NT2/D1 (cell line): ENCODE measurements at regions not wholly inside any gene's neighbourhood (a gene's known extent, or its start where the extent isn't known, plus 50 kb on each side); places are given as distances from the start of the nearest gene placed in this dataset.
"Not testable (repeated sequence)": the region's sequence is repeated elsewhere in the genome, so short reads cannot be mapped to it uniquely, and the experiment has no call there.

ENCODE experiments used
- DNase-seq: peaks from one replicate; pipeline ENCODE4 v3.0.0-alpha.2; 2011; ENCODE audit warnings: low read depth, low spot score
- H3K27me3 ChIP-seq: 2 replicates; pipeline ENCODE4 v1.6.0; 2011; ENCODE audit warnings: mild to moderate bottlenecking; ENCODE audit not compliant: insufficient read length, insufficient read depth
- H3K36me3 ChIP-seq: 2 replicates; pipeline ENCODE4 v1.6.1; 2011; ENCODE audit warnings: mild to moderate bottlenecking, low read length, mixed read lengths; ENCODE audit not compliant: insufficient read depth, insufficient read length
- H3K4me1 ChIP-seq: 2 replicates; pipeline ENCODE4 v1.5.1; 2011; ENCODE audit not compliant: insufficient read depth, insufficient read length
- H3K4me3 ChIP-seq: 2 replicates; pipeline ENCODE4 v1.5.1; 2011; ENCODE audit warnings: low read depth; ENCODE audit not compliant: insufficient read length
- H3K9ac ChIP-seq: 2 replicates; pipeline ENCODE4 v1.6.0; 2011; ENCODE audit warnings: low read depth; ENCODE audit not compliant: insufficient read length
- H3K9me3 ChIP-seq: 2 replicates; pipeline ENCODE4 v1.5.1; 2011; ENCODE audit warnings: mild to moderate bottlenecking, low read length; ENCODE audit not compliant: insufficient read depth
- SUZ12 ChIP-seq: IDR thresholded peaks from 2 replicates; pipeline ENCODE4 v1.6.1; 2011; ENCODE audit not compliant: insufficient read length, insufficient read depth; ENCODE audit errors: extremely low read depth
- YY1 ChIP-seq: IDR thresholded peaks from 2 replicates; pipeline ENCODE4 v1.6.1; 2011; ENCODE audit not compliant: insufficient read length, insufficient read depth
- ZNF274 ChIP-seq: IDR thresholded peaks from 2 replicates; pipeline ENCODE4 v1.6.1; 2011; ENCODE audit warnings: mild to moderate bottlenecking, low read depth, low read length

DNA sequence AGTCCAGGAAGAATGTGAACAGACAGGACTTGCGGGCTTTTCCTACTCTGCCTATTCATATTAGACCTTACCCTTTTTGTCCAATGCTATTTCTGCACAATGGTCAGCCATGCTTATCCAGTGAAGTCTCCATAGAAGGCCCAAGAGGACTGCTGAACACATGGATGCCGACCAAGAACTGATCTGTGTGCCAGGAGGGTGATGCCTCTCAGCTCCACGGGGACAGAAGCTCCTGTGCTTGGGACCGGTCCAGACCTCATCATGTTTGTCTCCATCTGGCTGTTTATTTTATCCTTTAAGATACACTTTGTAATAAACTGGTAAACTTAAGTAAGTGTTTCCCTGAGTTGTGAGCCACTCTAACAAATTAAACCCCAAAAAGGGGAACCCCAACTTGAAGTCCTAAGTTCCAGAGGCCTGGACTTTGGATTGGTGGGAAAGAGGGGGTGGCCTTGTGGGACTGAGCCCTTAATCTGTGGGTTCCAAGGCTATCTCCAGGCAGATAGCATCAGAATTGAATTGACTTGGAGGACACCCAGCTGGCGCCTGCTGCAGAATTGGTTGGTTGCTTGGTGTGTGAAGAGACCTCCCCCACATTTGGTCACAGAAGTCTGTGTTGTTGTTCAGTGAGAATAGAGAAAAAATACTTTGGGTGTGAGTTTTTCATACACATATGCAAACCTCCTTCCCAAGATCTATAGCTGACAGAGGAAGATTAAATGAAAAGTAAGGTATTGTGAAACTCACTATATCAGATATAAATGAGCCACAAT, 57.9 kb upstream of the ANKH start:
- no peak for DNase-seq
- no peaks in the 10 kb centered on the region for H3K36me3 ChIP-seq
- no peak overlapping the region for H3K4me3 ChIP-seq
- no peaks in the 10 kb centered on the region for H3K9me3 ChIP-seq
- no peak for TF ChIP-seq SUZ12
- no peak for TF ChIP-seq YY1
- no peak for TF ChIP-seq ZNF274
- H3K9ac ChIP-seq: no peak overlapping the region
- no peaks in the 10 kb centered on the region for H3K4me1 ChIP-seq
- H3K27me3 ChIP-seq: no peaks in the 10 kb centered on the region

DNA sequence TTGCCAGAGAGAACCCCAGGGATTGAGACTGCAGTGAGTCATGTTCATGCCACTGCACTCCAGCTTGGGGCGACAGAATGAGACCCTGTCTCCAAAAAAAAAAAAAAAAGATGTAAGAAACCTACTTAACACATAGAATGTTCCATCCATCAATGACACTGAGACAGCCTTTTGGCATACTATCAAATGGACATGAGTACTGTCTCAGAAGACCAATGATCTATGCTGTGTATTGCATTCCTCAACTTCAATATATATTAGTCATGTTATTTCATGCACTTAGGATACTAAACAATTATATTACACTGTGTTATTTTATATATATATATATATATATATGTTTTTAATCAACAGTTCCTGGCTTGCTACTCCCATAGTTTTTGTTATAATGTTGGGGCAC, 57.1 kb upstream of the ANKH start:
- no peak for DNase-seq
- no peaks in the 10 kb centered on the region for H3K36me3 ChIP-seq
- no peaks in the 10 kb centered on the region for H3K4me1 ChIP-seq
- no peaks in the 10 kb centered on the region for H3K27me3 ChIP-seq
- no peak overlapping the region for H3K9ac ChIP-seq
- no peak for TF ChIP-seq YY1
- TF ChIP-seq ZNF274: no peak
- no peak for TF ChIP-seq SUZ12
- H3K4me3 ChIP-seq: no peak overlapping the region
- H3K9me3 ChIP-seq: no peaks in the 10 kb centered on the region

DNA sequence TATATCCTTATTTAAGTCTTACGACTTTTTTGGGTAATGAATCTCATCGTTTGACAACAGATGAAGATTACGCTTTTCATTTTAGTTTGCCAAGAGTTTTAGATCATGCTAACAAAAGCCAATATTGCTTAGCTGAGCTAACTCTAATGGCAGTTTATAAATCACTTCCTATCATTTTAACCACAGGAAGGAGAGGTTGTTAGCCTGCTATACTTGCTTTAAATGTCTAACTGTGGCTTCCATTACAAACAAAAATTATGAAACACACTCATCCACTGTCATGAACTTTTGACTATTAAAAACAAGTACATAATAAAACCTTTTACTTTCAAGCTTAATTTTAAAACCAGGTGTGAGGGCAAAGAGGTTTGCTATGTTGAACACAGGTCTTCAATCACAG, 53.7 kb upstream of the ANKH start:
- H3K9ac ChIP-seq: no peak overlapping the region
- no peaks in the 10 kb centered on the region for H3K36me3 ChIP-seq
- H3K9me3 ChIP-seq: no peaks in the 10 kb centered on the region
- TF ChIP-seq SUZ12 (no peak), ZNF274 (no peak), YY1 (no peak)
- no peaks in the 10 kb centered on the region for H3K27me3 ChIP-seq
- H3K4me1 ChIP-seq: no peaks in the 10 kb centered on the region
- no peak overlapping the region for H3K4me3 ChIP-seq
- no peak for DNase-seq

DNA sequence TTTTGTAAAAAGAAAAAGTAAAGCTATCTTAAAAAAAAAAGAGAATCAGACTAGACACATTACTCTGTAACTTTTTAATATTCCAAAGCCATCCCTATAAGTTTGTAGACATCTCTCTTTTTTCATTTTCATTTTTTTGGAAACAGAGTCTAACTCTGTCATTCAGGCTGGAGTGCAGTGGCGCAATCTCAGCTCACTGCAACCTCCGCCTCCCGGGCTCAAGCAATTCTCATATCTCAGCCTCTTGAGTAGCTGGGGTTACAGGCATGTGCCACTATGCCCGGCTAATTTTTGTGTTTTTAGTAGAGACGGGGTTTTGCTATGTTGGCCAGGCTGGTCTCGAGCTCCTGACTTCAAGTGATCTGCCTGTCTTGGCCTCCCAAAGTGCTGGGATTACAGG, 51.4 kb upstream of the ANKH start:
- H3K9me3 ChIP-seq, DNase-seq, H3K36me3 ChIP-seq, H3K9ac ChIP-seq, H3K27me3 ChIP-seq, H3K4me1 ChIP-seq, H3K4me3 ChIP-seq: not testable (repeated sequence)

DNA sequence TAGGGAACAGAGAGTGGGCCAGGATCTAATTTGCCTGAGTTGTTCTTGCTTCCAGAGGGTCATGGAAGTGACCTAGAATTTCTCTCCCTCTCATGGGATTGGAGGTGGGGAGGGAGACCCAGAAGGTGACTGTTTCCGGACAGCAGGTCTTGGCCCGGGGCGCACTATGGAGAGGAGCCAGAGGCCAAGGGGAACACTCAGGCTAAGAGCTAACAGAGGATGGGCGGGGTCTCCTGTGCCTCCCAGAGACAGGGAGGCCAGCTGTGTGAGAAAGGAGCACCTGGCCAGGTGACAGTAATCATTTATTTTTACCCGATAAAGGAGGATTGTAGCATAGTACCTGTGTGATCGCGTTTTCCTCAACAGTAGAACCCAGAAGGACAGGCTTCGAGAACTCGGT, 50.9 kb upstream of the ANKH start:
- TF ChIP-seq SUZ12: no peak
- H3K27me3 ChIP-seq: no peaks in the 10 kb centered on the region
- H3K9ac ChIP-seq: no peak overlapping the region

More for the DNA sequence above, 50.9 kb upstream of the ANKH start:
- no peak overlapping the region for H3K4me3 ChIP-seq
- DNase-seq: no peak
- no peaks in the 10 kb centered on the region for H3K4me1 ChIP-seq
- H3K9me3 ChIP-seq: no peaks in the 10 kb centered on the region
- no peaks in the 10 kb centered on the region for H3K36me3 ChIP-seq
